DMS153 treated with DMSO at 0.1 percent for 48 hours (cell line): ENCODE measurements at regions not wholly inside any gene's neighbourhood (a gene's known extent, or its start where the extent isn't known, plus 50 kb on each side); places are given as distances from the start of the nearest gene placed in this dataset.
"Not testable (repeated sequence)": the region's sequence is repeated elsewhere in the genome, so short reads cannot be mapped to it uniquely, and the experiment has no call there.

Source experiments
- DNase-seq: peaks from one replicate; lab custom pipeline; 2025; ENCODE audit not compliant: unreplicated experiment; lab: John Stamatoyannopoulos, UW

GRCh38 chr4:79620617-79621016 lies 212.6 kb upstream of the GK2 start:
- DNase-seq, result no peak

DNA sequence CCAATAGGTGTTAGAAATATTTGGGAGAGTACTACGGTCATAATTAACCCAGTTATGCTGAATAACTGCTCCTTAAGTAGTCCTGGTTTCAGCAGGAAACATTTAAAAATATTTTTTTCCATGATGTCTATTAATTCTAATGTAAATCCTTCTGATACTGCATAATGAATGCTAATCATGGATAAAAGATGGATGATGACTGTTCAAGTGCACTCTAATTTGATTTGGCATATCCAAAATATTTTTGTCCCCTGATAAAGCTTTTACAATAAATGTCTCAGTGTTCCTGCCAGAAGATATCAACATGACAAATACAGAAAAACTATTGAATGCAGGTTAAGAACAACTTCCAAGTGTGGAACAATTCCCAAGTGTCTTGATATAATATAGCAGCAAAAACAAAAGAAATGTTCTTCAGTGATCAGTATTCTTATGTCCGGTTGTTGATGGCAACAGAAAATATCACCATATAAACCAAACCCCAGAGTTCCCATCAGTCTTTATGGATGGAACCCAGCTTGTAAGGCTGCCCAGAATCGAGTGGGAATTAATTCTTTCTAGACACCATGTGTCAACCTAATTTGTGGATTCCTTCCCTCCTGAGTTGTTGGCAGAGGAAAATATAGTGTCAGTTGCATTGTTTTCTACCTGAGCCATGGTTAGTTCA lies 205.4 kb upstream of the GK2 start:
- no peak for DNase-seq

DNA sequence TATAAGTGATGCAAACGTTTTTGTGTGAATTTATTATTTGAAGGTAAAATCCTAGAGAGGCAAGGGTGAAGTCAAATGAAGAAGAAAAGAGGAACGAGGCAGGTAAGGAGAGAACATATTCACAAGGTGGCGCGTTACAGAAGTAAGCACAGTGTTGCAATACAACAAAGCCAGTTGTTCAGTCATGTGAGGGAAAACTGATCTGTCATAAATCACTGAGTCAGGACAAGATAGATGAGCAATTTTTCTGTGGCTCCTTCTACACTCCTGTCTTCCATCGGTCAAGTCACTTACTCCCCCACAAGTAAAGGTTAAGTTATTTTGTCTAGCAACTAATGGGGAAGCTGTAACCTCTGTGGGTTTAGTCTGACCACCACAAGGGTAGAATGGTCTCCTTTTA lies 203.0 kb upstream of the GK2 start:
- DNase-seq, result no peak

DNA sequence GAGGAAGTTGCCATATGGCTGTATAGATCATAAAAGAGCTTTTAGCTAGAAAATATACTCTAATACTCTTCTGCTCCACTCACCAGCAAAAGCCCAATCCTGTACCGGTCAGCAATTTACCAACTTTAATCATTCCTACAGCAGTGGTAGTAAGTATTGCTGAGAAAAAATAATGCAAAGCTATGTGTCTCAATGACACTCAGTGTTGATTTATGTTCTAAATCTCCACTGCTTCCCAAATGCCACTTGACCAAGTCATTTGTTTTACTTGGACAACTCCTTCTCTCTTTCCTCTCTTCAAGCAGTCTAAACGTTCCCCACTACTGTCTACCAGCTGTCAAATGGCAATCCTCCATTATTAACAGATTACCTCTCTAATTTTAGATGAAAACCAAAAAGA lies 201.8 kb upstream of the GK2 start:
- no peak for DNase-seq

- no peak for DNase-seq
These were observed 200.0 kb upstream of the GK2 start for GRCh38 chr4:79607979-79608378.

DNA sequence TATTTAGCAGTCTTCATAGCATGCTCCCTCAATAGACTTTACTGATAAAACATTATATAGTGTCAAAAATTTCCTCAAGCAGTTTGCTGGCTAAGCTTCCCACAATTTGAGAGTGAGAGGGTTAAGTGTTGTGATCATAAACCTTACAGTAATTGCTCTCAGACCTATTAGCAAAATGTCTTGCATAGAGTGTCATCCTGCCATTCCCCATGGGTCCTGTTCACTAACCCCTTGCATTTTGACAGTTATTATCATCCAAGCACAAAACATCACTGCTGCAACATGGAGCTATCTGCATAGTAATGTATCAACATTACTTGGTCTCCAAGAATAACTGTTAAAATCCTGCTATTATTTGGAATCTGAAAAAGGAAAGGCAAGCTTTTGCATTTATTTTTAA lies 196.1 kb upstream of the GK2 start:
- no peak for DNase-seq

DNA sequence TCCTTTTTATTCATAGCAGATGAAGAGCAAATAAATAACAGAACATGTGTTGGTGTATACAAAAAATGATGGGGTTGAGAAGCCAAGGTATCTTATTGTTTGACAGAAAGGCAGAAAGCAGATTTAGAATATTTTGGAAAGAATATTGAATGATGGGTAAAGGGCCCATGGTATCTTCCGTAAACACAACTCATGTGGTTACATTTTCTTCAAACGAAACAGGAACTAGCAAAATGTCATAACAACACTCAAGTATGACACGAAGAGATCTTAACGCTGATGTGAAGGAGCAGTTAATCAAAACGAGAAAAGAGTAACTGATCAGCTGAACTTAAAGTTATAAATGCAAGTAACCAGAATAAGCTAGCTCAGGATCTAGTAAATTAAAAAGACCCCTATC lies 195.7 kb upstream of the GK2 start:
- DNase-seq, result no peak

DNA sequence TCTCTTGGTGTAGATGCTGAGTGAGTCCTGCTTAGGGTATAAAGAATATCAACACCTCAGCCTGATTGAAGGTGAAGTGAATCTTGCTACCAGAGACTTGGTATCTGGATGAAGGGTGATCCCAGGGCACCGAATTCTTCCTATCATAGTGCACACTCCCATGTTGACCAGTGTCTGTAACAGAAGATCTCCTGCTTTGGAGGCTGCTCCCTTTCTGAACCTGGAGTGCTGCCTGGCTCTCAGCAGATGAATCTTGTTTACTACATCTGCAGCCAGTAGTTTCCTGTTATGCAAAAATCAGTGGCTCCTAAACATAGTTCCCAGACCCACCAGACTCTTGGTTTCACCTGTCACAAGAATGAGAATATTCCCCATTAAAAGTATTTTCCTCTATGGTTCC lies 191.7 kb upstream of the GK2 start:
- DNase-seq, result no peak

DNA sequence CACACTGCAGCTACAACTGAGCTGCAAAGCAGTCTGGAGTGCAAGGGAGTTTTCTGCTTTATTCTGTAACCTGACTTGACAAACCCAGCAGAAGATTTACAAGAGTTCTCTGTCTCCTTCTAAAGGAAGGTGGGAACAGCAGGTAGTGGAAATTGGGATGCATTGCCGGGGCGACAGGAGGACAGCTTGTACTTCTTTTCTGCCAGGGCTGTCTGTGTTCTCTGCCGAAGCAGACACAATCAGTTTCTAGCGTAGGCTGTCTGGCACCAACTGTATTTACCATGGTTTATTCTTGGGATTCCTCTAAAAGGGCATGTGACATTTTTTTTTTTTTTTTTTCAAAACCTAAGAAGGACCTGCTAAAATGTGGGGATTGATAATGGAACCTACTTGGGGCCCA lies 190.8 kb upstream of the GK2 start:
- no peak for DNase-seq

GRCh38 chr4:79598214-79598613 lies 190.2 kb upstream of the GK2 start:
- DNase-seq, result no peak

- no peak for DNase-seq
These were observed 189.2 kb upstream of the GK2 start for GRCh38 chr4:79597266-79597665.

- not testable (repeated sequence) for DNase-seq
These were observed 184.2 kb upstream of the GK2 start for GRCh38 chr4:79592218-79592617.

GRCh38 chr4:79588679-79589078 lies 180.7 kb upstream of the GK2 start:
- DNase-seq, result no peak

GRCh38 chr4:79587207-79587606 lies 179.2 kb upstream of the GK2 start:
- not testable (repeated sequence) for DNase-seq

GRCh38 chr4:79585834-79586233 lies 177.8 kb upstream of the GK2 start:
- DNase-seq, result no peak

DNA sequence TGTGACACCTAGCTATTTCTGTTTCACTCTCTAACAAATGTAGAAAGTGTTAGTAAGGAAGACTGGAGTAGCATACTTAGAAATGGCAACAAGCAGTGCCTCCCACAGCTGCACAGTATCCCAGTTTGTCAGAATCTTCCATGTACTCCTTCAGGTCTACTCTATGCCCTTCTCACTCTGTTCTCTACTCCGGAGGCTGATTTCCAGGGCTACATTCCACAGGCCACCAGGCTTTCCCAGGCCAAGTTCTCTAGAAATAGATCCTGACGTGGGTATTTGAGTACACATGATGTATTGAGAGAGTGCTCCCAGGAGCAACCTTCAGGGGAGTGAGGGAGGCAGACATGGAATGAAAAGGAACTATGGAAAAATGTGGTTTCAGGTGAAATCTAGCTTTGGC lies 177.3 kb upstream of the GK2 start:
- no peak for DNase-seq

DNA sequence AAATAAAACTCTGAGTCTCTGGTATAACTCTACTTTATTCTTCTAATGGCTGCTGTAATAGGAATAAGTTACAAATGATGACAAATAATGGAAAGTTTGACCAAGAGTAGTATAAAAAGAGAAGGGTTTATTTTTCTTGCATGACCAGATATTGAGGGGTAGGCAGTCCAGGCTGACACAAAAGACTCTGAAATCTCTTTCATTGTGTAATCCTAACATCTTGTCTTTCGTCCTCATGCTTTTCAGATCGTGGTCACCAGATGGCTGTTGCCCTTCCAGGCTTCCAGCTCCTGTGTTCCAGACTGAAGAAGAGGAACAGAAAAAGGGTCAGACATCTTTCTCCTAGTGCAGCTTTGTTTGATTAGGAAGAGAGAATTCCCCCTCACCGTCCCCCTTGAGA lies 176.9 kb upstream of the GK2 start:
- no peak for DNase-seq

- no peak for DNase-seq
These were observed 176.3 kb upstream of the GK2 start for GRCh38 chr4:79584352-79584751.

DNA sequence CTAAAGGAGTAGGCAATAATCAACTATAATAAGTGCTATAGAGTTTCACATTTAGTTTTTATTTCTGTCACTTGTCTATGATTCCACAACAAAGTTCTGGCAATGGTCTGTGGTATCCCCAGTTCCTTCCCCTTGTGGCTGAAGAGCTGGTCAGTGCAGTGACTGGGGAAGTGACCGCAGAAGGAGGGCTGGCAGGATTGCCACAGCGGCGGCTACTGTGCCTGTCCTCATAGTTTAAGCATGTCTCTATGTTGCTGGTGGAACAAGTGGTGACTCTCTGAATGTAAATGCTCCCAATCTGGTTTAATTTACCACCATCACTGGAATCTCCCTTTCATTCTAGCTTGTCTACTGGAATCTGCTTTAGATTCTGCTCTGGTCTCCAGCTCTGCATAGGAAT lies 170.6 kb upstream of the GK2 start:
- no peak for DNase-seq

- DNase-seq, result peak; percentile 6
These were observed 168.4 kb upstream of the GK2 start for GRCh38 chr4:79576429-79576753.

GRCh38 chr4:79575709-79576428 lies 167.8 kb upstream of the GK2 start:
- no peak for DNase-seq

DNA sequence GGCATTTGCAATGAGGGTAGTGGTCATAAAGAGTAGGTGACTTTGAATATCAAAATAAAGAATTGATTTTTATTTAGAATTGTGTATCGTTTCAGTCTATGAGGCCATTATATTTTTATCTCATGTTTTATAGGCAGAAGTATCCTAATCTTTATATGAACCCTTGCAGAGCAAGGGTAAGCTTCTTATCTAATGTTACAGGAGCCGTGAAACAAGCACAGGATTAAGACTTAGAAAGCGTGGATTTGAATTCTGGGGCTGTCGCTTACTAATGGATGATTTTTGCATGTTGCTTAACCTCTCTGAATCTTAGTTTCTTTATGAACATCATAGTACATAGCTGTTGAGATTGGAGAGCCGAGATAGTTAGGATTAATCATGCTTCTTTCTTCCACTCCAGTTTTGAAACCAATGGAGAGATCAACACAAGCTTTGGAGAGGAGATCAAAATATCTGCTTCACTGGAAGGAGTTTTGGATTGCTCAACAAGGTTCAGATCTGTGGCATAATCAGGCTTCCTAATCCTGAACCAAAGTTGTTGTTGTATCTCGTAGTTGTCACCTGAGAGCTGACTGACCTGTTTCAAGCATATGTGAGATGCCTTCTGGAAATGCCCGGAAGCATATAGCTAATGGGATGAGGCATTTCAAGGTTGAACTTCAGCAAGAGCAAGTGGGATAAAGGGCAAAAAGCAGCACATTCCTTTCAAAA lies 166.9 kb upstream of the GK2 start:
- no peak for DNase-seq
